ENCODE measurements at regions not wholly inside any gene's neighbourhood (a gene's known extent, or its start where the extent isn't known, plus 50 kb on each side); places are given as distances from the start of the nearest gene placed in this dataset.

- no peak for TF ChIP-seq CHD4 (IDR thresholded peaks at IDR 0.05; ENCODE audit: borderline replicate concordance, low read length)
- TF ChIP-seq NFE2L2 (IDR thresholded peaks at IDR 0.05; ENCODE audit: low read length): no peak
Measured at GRCh38 chr14:98984027-98984718, 287.8 kb downstream of the BCL11B start (continued).

- Histone ChIP-seq H3K27me3 (ENCODE audit: control insufficient read depth in 1 of 2, insufficient read depth in 2 of 2, low read length in 2 of 2) (peaks cover 0 to 8% of the 10 kb centered on the region in 2 experiments; a peak in 2 of 5 replicates), H3K27ac (ENCODE audit: extremely low read length, insufficient read depth, low read length) (no peak overlapping the region), H2AFZ (ENCODE audit: low read length) (no peak overlapping the region), H3K4me2 (ENCODE audit: low read depth, low read length) (no peak overlapping the region), H3K79me2 (ENCODE audit: insufficient read depth, low read length) (no peaks in the 10 kb centered on the region), H3K9ac (ENCODE audit: insufficient read depth, low read depth, low read length) (no peak overlapping the region), H4K20me1 (ENCODE audit: insufficient read depth, low read length) (no peaks in the 10 kb centered on the region), H3K36me3 (replicated peaks in 1 of 2; ENCODE audit: control insufficient read depth in 1 of 2, insufficient read depth in 2 of 2, low read length in 2 of 2) (no peaks in the 10 kb centered on the region), H3K9me3 (ENCODE audit: low read length) (no peaks in the 10 kb centered on the region), H3K4me3 (replicated peaks in 1 of 3; ENCODE audit: insufficient read depth in 1 of 3, low read depth in 2 of 3, low read length in 3 of 3) (no peak overlapping the region), H3K4me1 (ENCODE audit: insufficient read depth, low read length) (no peaks in the 10 kb centered on the region)
- intact Hi-C loops (cut with micrococcal nuclease; ENCODE audit: unreplicated experiment) (no loop called here), in situ Hi-C loops (cut with HindIII; ENCODE audit: extremely low pct_ligation_motif_present, low pct_unique_long_range_greater_than_20kb) (no loop called here)
- FAIRE-seq: no peak
- no peak for ATAC-seq
- no TSS peak for BruUV-seq (replicated peaks)
- POLR2A ChIA-PET: no interaction called here
- TF ChIP-seq CTCF (CRISPR knock-in tag; IDR thresholded peaks at IDR 0.05) (no peak), POLR2A (IDR thresholded peaks at IDR 0.05; ENCODE audit: insufficient read depth in 1 of 2, low read depth in 2 of 2, low read length in 2 of 2) (no peak), MAFF (IDR thresholded peaks at IDR 0.05; ENCODE audit: low read depth, low read length) (peak; percentile 35; the same call in 1 of the 2 replicates), ZNF629 (CRISPR knock-in tag; conservative IDR thresholded peaks at IDR 0.05) (no peak), MAFK (conservative IDR thresholded peaks at IDR 0.05 in 1 of 2, IDR thresholded peaks at IDR 0.05 in 1 of 2; ENCODE audit: low read length in 2 of 2) (peak; percentile 23 to 68; a peak in 2 of 4 replicates), SRF (IDR thresholded peaks at IDR 0.05; ENCODE audit: low read depth, low read length) (no peak), SMC3 (IDR thresholded peaks at IDR 0.05; ENCODE audit: low read length) (no peak)
- CTCF ChIA-PET (ENCODE audit: low intra/inter-chr PET ratio, low total read pairs): no interaction called here
- WGBS (ENCODE audit: low lambda C conversion rate): 42% methylated on average over 4 of the region's 7 CpGs
- no peak for DNase-seq (ENCODE audit: low spot score)
Measured at GRCh38 chr14:98984719-98985041, 287.3 kb downstream of the BCL11B start.

Data from HepG2 (cell line).